GM18502 (cell line): ENCODE measurements at regions not wholly inside any gene's neighbourhood (a gene's known extent, or its start where the extent isn't known, plus 50 kb on each side); places are given as distances from the start of the nearest gene placed in this dataset.

Experiments used
- ATAC-seq: cut with Tn5 transposase; IDR thresholded peaks from one replicate; pipeline ENCODE4 v1.9.1; 2021; ENCODE audit warnings: mild to moderate bottlenecking; ENCODE audit not compliant: unreplicated experiment, poor library complexity

- no peak for ATAC-seq
Observed at GRCh38 chr21:21605521-21605920, 607.3 kb downstream of the NCAM2 start.

DNA sequence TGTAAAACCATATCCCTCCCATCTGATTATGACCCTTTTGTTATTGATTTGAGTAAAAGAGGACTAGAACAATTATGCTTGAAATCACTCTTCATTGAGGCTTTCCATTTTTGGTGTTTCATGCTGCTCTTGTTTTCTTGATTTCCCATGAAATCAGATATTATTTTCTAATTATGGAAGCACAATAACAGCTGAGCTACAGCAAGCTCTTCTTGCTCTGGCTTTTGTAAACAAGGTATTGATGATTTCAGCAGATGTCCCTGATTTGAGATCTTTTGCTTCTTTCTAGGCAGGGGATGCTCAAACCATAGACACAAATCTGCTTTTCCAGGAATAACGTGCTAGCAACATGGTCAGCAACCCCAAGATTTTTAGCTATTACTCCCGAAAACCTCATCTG lies 607.8 kb downstream of the NCAM2 start:
- ATAC-seq: no peak

- ATAC-seq: no peak
Observed at GRCh38 chr21:21612466-21612865, 614.3 kb downstream of the NCAM2 start.

DNA sequence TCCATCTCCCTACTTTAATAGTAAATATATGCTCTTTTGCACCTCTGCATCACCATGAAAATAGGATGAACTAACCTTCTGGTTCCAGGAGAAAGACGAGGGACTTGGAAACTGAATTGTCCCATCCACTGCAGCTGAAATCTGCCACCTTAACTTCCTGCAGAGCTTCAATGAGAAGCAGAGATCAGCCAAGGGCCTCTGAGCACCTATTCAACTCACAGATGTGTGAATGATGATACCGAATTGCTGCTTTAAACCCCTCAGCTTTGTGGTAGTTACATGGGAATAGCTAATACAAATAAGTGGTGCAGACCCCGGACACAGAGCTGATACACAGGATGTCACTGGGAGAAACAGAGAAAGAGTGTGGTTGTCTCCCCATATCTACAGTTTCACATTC lies 616.8 kb downstream of the NCAM2 start:
- no peak for ATAC-seq

DNA sequence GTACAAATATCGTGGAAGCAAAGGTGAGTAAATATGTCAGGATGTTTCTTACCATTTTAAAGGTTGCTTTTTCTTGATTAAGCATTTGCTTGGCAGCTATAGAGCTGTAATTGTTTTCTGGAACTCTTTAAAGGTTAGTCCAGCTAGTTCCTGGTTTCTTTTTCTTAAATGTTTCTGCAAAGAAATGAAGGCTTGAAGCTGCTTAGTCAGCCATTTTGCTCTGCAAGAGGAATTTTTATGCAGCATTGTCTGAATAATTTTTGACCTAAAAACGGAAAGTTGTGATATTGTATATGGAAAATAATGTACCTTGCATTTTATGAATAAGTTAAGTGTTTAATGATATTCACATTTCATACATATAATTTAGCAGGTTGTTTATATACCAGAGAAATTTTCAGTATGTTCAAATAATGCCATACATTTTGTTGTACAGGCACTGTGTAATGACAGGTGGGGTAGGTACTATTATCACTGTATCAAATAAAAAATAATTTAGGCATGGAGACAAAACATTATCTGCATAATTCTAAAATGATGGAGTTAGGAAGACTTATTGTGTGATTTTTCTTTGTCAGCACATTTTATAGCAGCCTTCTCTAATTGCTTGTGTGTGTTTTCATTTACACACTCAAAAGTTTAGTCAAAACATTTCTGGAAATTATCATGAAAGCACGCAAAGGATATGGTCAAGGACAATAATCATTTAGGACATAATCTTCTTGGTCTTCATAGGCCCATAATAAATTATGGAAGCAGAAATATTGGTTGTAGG lies 624.4 kb downstream of the NCAM2 start:
- ATAC-seq: no peak

GRCh38 chr21:21624674-21625073 lies 626.5 kb downstream of the NCAM2 start:
- no peak for ATAC-seq

DNA sequence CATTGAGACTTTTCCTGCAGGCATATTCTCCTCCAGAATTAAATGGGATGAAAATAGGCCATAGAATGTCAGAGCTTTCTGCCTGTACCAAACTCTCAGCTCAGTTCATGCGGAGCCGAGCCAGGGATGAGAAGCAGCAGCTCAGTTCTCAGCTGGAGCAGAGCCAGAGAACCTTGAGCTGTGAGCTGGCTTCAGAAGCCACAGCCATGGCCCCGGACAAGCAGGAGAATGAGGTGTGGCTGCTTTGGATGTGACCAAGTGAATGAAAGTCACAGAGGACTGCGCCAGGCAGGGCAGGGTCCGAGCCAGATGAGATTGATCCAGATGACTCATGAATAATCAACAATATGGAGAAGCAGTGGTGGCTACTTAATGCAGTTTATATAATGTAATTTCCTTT lies 633.8 kb downstream of the NCAM2 start:
- ATAC-seq: no peak

- no peak for ATAC-seq
Observed at GRCh38 chr21:21632926-21633325, 634.7 kb downstream of the NCAM2 start.

DNA sequence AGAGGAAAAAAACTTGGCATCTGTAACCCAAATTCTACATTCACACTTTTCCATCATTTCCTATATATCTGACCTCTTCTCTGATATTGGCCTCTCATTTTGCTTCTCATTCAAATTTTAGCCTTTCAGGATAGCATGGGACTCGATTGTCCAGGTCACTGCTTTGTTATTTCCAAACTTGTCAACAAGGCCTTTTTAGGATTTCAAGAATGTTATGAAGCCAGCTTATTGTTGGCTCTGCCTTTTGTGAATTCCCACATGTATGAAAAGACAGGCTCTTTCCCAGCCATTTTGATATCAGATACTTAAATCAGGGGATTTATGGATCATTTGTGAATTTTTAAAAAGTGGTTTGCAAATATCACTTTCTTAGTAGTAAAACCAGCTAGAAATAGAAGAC lies 663.5 kb downstream of the NCAM2 start:
- no peak for ATAC-seq

DNA sequence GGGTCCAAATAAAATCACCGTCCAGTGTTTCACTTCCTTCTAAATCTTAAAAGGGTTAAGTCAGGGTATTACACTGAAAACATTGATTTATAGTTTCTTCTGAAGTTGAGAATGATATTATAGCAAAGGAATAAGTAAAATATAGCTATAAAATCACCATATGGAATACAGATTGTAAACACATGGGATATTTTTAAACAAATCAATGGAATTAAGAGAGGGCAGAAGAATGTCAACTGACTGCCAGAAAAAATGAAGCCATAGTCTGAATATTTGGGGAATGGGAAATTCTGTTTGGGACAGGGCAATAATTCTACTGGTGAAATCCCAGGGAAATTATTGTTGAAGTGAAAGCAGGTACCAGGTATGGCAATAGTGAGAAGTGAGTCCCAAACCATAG lies 664.6 kb downstream of the NCAM2 start:
- ATAC-seq: no peak

DNA sequence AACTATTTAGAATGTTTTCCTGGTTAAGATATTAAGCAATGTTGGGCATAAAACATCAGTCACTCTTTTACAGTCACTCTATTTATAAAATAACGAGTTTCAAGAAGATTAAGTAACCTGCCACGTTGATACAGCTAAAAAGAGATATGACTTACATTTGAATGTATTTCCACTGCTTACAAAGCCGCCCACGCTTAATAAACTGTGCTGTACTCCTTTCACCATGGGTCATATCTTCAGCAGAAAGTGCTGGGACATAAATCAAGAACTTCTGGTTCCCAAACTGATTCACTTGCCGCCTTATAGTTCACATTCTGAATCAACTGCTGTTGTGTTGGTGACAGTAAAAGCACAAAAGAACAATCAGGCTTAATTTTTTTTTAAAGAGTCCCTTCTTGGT lies 666.7 kb downstream of the NCAM2 start:
- no peak for ATAC-seq

GRCh38 chr21:21666689-21667088 lies 668.5 kb downstream of the NCAM2 start:
- no peak for ATAC-seq

- ATAC-seq: no peak
Observed at GRCh38 chr21:21668198-21668597, 670.0 kb downstream of the NCAM2 start.

DNA sequence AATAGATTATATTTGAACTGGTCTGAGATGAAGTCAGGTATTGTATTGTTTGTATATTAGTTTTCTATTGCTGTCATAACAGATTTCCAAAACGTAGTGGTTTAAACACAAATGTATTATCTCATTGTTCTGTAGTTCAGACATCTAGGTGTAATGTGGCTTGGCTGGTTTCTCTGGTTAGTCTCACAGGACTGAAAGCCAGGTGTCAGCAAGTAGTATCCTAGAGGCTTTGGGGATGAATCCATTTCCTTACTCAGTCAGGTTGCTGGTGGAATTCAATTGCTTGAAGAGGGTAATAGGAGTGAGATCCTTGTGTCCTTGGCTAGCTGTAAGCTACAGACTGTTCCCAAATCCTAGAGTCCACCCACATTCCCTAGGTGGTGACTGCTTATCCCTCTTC lies 675.8 kb downstream of the NCAM2 start:
- ATAC-seq: no peak

DNA sequence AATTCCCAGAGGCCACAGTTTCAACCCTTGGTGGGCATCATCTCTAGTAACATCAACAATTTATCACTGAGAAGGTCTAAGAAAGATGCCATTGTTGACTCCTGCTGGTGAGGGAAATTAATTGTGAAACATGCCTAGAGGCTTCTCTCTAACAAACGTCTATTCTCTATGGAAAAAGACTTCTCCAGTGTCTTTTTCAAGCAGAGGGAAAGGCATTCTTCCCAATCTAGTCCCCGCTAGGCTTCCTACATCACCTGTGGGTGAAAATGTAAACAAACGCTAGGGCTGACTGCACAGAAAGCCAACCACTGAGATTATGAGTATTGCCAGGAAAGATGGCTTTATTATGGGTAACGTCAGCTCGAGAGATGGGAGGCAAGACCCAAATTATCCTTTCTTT lies 677.4 kb downstream of the NCAM2 start:
- ATAC-seq: no peak

DNA sequence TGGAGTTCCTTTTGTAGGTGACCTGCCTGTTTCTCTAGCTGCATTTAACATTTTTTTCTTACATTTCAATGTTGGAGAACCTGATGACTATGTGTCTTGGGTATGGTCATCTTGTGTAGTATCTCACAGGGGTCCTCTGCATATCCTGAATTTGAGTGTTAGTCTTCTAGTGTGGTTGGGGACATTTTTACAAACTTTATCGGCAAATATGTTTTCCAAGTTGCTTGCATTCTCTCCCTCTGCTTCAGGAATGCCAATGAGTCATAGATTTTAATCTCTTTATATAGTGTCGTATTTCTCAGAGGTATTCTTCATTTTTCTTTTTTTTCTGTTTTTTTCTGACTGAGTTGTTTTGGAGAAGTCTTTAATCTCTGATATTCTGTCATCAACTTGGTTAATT lies 684.0 kb downstream of the NCAM2 start:
- ATAC-seq: no peak

- no peak for ATAC-seq
Observed at GRCh38 chr21:21688889-21689288, 690.7 kb downstream of the NCAM2 start.

DNA sequence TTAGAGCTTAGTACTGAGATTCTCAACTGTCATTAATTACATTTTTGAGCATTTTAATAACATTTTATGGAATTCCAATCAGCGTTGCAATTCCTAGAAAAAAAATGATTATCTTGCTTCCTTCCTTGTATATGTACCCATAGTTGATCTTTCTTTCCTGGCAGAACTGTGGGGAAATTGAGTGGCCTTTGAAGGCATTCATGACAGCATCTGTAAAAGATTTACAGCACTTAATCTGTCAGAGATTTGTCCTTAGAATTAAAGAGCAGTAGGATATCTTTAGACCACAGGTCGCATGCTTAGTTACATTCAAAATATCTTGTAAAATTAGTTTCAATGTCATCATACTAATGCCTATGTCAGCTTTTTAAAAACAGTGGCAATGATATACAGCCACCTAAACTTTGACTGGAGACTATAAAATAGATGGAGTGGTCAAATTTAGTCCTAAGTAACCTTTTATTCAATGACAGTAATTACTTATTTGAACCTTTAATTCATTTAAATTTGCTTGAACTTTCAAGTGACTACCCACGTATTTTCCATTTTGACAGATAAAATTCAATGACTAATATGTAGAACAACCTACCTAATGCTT lies 692.0 kb downstream of the NCAM2 start:
- no peak for ATAC-seq

DNA sequence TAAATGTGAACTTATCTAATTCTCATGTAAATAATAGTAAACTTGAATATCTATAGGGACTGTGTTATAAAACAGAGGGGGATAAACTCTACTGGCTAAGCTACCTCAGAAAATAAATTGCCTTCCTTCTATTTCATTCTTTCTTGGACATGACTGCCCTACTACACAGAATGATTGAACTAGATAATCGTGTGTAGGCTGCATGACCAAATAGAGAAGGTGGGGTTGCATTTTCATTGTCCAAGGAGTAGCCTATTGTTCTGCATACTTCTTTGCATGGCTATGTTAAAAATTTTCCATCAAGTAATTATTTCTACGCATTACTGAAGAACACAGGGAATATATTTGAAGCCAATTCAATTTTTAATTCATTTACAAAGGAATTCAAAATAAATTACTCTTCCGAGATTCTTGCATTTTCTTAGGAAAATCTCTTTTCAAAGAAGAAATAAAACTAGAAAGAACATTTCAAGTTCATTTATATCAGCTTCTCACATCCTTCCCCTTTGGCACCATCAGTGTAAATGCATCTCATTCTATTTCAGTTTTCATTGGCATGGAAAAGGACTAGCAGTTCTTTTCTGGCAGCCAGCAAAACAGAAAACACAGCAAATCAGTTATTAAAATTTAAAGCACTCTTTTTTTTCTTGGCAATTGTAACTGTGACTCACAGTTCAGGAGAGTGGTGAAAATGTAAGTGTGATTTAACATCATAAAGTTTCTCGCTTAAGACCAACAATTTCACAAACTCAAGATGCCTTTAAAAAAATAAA lies 714.7 kb downstream of the NCAM2 start:
- no peak for ATAC-seq

DNA sequence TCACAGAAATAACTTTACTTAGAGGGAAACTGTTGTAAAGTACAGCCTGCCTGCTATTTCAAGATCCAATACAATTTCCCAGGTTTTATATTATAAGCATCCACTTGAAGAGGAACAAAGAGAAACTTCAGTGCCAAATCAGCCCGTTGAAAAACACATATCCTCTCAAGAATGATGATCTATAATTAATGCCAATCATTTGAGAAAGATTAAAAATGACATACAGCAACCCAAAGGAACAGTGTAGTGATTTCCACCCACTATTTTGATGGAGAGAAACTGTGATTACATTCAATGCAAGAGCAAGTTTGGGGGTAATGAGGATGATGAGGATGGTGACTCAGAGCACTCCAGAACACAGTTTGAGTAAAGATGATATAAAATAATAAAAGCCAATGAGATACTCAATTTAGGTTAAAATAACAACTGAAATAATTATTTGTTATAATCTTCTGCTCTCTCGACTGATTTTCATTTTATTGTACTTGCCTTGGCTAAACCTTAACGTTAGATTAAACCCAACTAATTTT lies 715.5 kb downstream of the NCAM2 start:
- no peak for ATAC-seq

DNA sequence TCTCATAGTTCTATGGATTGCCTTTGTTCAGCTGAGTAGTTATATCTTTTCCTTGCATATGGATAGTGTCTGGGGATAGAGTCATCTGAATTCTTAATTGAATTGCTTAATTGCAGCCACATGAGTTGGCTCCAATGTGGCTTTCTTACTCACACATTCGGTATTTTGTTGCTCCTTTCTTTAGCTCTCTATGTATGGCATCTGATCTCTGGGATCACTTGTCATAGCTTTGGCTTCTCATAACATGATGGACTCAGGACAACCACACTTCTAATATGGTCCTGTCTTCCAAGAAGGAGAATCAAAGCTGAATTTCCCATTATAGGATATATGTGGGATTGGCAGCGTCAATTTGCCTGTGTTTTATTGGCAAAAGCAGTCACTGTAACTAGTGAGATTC lies 716.2 kb downstream of the NCAM2 start:
- ATAC-seq: no peak
